HCT116 (cell line): ENCODE measurements at regions not wholly inside any gene's neighbourhood (a gene's known extent, or its start where the extent isn't known, plus 50 kb on each side); places are given as distances from the start of the nearest gene placed in this dataset.

Experiments used
- ATAC-seq: fragments of 200-7000 bp; cut with Tn5 transposase; 2 replicates; pipeline ENCODE4 v1.9.1; 2020; ENCODE audit warnings: mild to moderate bottlenecking, moderate library complexity
- BruUV-seq: library from RNA; stranded (reverse); fragments of 400-500 nt; replicated peaks from 2 replicates; lab custom pipeline; 2021; lab: Mats Ljungman, UMichigan
- CTCF ChIA-PET: fragments of 300-600 bp; sonication (Branson Sonifier 250); formaldehyde crosslinking; loops from one replicate; lab custom pipeline; 2021; ENCODE audit warnings: antibody characterized with exemption; lab: Charles Lee
- POLR2A ChIA-PET: fragments of 300-600, 350-600 bp; sonication (Branson Sonifier 250); formaldehyde crosslinking; loops from one replicate; lab custom pipeline; 2021; ENCODE audit warnings: antibody characterized with exemption; lab: Charles Lee
- RAD21 ChIA-PET, 2 experiments: fragments of 300-600 bp; sonication (Branson Sonifier 250); formaldehyde crosslinking; loops; one replicate each; lab custom pipeline; 2023; ENCODE audit warnings: low total read pairs in 2 of 2; ENCODE audit not compliant: uncharacterized antibody in 2 of 2, unreplicated experiment in 2 of 2, low non-redundant PET in 1 of 2; lab: Charles Lee
- DNase-seq: peaks from one replicate; pipeline ENCODE4 v3.0.0-alpha.2; 2010; ENCODE audit warnings: low read depth, low spot score
- H2AFZ ChIP-seq: fragments of 200-600 bp; shearing (Covaris generic), sonication (generic); 2 replicates; pipeline ENCODE4 v1.6.1; 2017; ENCODE audit warnings: low read depth, mixed run types, mixed read lengths, antibody characterized with exemption, low read length; ENCODE audit not compliant: poor library complexity, severe bottlenecking
- H3K27ac ChIP-seq: 2 replicates; pipeline ENCODE4 v1.5.1; 2012; ENCODE audit warnings: low read depth, low read length
- H3K27me3 ChIP-seq: fragments of 200-600 bp; sonication (generic); 2 replicates; pipeline ENCODE4 v1.6.1; 2016; ENCODE audit warnings: mixed run types, low read length, mixed read lengths; ENCODE audit not compliant: insufficient read depth
- H3K36me3 ChIP-seq, 2 experiments: fragments of 200-500 bp in 1 of 2; fragments of 200-600 bp in 1 of 2; sonication (Bioruptor generic) in 1 of 2; sonication (generic) in 1 of 2; 2 replicates each; pipeline versions ENCODE4 v1.5.1 to v1.6.1; 2014 to 2016; ENCODE audit warnings: low read length in 2 of 2, inconsistent platforms in 1 of 2, mixed read lengths in 1 of 2, mixed run types in 1 of 2; ENCODE audit not compliant: insufficient read depth in 2 of 2, control insufficient read depth in 1 of 2
- H3K4me1 ChIP-seq, 2 experiments: fragments of 200-600 bp in 1 of 2; sonication (generic) in 1 of 2; 2 replicates each; pipeline versions ENCODE4 v1.5.1 to v1.6.1; 2012 to 2017; ENCODE audit warnings: low read length in 2 of 2, inconsistent platforms in 1 of 2, mild to moderate bottlenecking in 1 of 2, mixed read lengths in 1 of 2, mixed run types in 1 of 2, moderate library complexity in 1 of 2; ENCODE audit not compliant: insufficient read depth in 2 of 2, control insufficient read depth in 1 of 2
- H3K4me2 ChIP-seq: fragments of 200-600 bp; sonication (generic); 2 replicates; pipeline ENCODE4 v1.6.1; 2017; ENCODE audit warnings: mixed run types, low read length, mixed read lengths
- H3K4me3 ChIP-seq, 2 experiments: fragments of 200-600 bp in 1 of 2; sonication (generic) in 1 of 2; replicated peaks in 1 of 2; 2 replicates each; pipeline ENCODE4 v1.5.1; 2011 to 2016; ENCODE audit warnings: low read length in 2 of 2, control low read depth in 1 of 2, low read depth in 1 of 2, mild to moderate bottlenecking in 1 of 2, mixed read lengths in 1 of 2, mixed run types in 1 of 2
- H3K79me2 ChIP-seq: fragments of 200-600 bp; sonication (generic); 2 replicates; pipeline ENCODE4 v1.6.1; 2017; ENCODE audit warnings: mild to moderate bottlenecking, mixed run types, low read length, moderate library complexity, mixed read lengths; ENCODE audit not compliant: insufficient read depth
- H3K9ac ChIP-seq: fragments of 200-600 bp; sonication (generic); 2 replicates; pipeline ENCODE4 v1.6.1; 2016; ENCODE audit warnings: low read length, mixed read lengths
- H3K9me2 ChIP-seq: fragments of 200-600 bp; sonication (generic), shearing (Covaris generic); 2 replicates; pipeline ENCODE4 v1.6.1; 2017; ENCODE audit warnings: mixed run types, mild to moderate bottlenecking, moderate library complexity; ENCODE audit not compliant: insufficient read depth
- H3K9me3 ChIP-seq, 2 experiments: fragments of 200-500 bp in 1 of 2; fragments of 200-600 bp in 1 of 2; sonication (Bioruptor generic) in 1 of 2; sonication (generic) in 1 of 2; 2 replicates each; pipeline ENCODE4 v1.6.1; 2014 to 2017; ENCODE audit warnings: low read length in 2 of 2, mixed read lengths in 2 of 2, inconsistent platforms in 1 of 2, low read depth in 1 of 2, mild to moderate bottlenecking in 1 of 2, mixed run types in 1 of 2, moderate library complexity in 1 of 2; ENCODE audit not compliant: control insufficient read depth in 1 of 2, insufficient read depth in 1 of 2
- H4K20me1 ChIP-seq: fragments of 200-600 bp; sonication (generic), shearing (Covaris generic); 2 replicates; pipeline ENCODE4 v1.6.1; 2017; ENCODE audit warnings: mixed run types, mild to moderate bottlenecking, moderate library complexity; ENCODE audit not compliant: insufficient read depth
- ATF3 ChIP-seq: IDR thresholded peaks from 2 replicates; pipeline ENCODE4 v1.6.1; 2012
- ELF1 ChIP-seq: IDR thresholded peaks from 2 replicates; pipeline ENCODE4 v1.6.1; 2012; ENCODE audit warnings: low read depth, borderline replicate concordance
- EZH2 ChIP-seq: fragments of 200-600 bp; sonication (generic); IDR thresholded peaks from 2 replicates; pipeline ENCODE4 v1.6.1; 2017; ENCODE audit warnings: antibody characterized with exemption, mixed run types
- EZH2phosphoT487 ChIP-seq: fragments of 200-600 bp; IDR thresholded peaks from 2 replicates; pipeline ENCODE4 v1.6.1; 2018; ENCODE audit warnings: antibody characterized with exemption, borderline replicate concordance
- FOSL1 ChIP-seq: IDR thresholded peaks from 2 replicates; pipeline ENCODE4 v1.6.1; 2012; ENCODE audit warnings: low read depth
- POLR2A ChIP-seq: IDR thresholded peaks from 2 replicates; pipeline ENCODE4 v1.7.0; 2011; ENCODE audit warnings: borderline replicate concordance; ENCODE audit not compliant: insufficient read depth, insufficient read length; ENCODE audit errors: extremely low read depth
- POLR2AphosphoS5 ChIP-seq: IDR thresholded peaks from 2 replicates; pipeline ENCODE4 v1.6.1; 2011; ENCODE audit warnings: mild to moderate bottlenecking, low read depth, low read length, moderate library complexity
- REST ChIP-seq: IDR thresholded peaks from 2 replicates; pipeline ENCODE4 v1.6.1; 2012; ENCODE audit warnings: low read depth
- SIN3A ChIP-seq: IDR thresholded peaks from 2 replicates; pipeline ENCODE4 v1.6.1; 2012; ENCODE audit warnings: low read depth
- SP1 ChIP-seq: IDR thresholded peaks from 2 replicates; pipeline ENCODE4 v1.6.1; 2012; ENCODE audit warnings: low read depth
- SRF ChIP-seq: IDR thresholded peaks from 2 replicates; pipeline ENCODE4 v1.6.1; 2012; ENCODE audit warnings: low read depth
- YY1 ChIP-seq: IDR thresholded peaks from 2 replicates; pipeline ENCODE4 v1.6.1; 2011; ENCODE audit warnings: low read length, low read depth, moderate library complexity, mild to moderate bottlenecking; ENCODE audit not compliant: insufficient replicate concordance; ENCODE audit errors: extremely low read depth
- ZBTB33 ChIP-seq: IDR thresholded peaks from 2 replicates; pipeline ENCODE4 v1.6.1; 2011; ENCODE audit warnings: mild to moderate bottlenecking, low read length, moderate library complexity; ENCODE audit not compliant: insufficient replicate concordance; ENCODE audit errors: extremely low read depth
- ZFX ChIP-seq: fragments of 450-650 bp; IDR thresholded peaks from 2 replicates; pipeline ENCODE4 v1.6.1; 2017
- ZNF274 ChIP-seq: fragments of 200-500 bp; sonication (Bioruptor generic); IDR thresholded peaks from 2 replicates; pipeline ENCODE4 v1.6.1; 2014; ENCODE audit warnings: mild to moderate bottlenecking, low read depth, low read length, inconsistent platforms
- intact Hi-C: fragments of 100-400 bp; cut with micrococcal nuclease; formaldehyde crosslinking; loops from 2 replicates; pipeline ENCODE4 v1.10.0; 2022

GRCh38 chr1:168863772-168864171, 134.8 kb upstream of the DPT start:
- no peaks in the 10 kb centered on the region for H4K20me1 ChIP-seq
- H3K4me3 ChIP-seq = no peak overlapping the region
- H3K27me3 ChIP-seq = no peaks in the 10 kb centered on the region
- ATAC-seq = no peak
- no peak overlapping the region for H3K9ac ChIP-seq
- no peak overlapping the region for H3K27ac ChIP-seq
- RAD21 ChIA-PET = no interaction called here
- POLR2A ChIA-PET = no interaction called here
- no peaks in the 10 kb centered on the region for H3K4me1 ChIP-seq
- H3K36me3 ChIP-seq = no peaks in the 10 kb centered on the region
- no peaks in the 10 kb centered on the region for H3K9me2 ChIP-seq
- TF ChIP-seq ZFX (no peak), ATF3 (no peak), YY1 (no peak), SIN3A (no peak), SP1 (no peak)
- no peak overlapping the region for H3K4me2 ChIP-seq
- intact Hi-C loops = no loop called here
- H2AFZ ChIP-seq = no peak overlapping the region
- CTCF ChIA-PET = no interaction called here
- no peak for DNase-seq
- H3K79me2 ChIP-seq = no peaks in the 10 kb centered on the region
- no peaks in the 10 kb centered on the region for H3K9me3 ChIP-seq
- BruUV-seq = no TSS peak

- H3K9me3 ChIP-seq = no peaks in the 10 kb centered on the region
- H3K36me3 ChIP-seq = no peaks in the 10 kb centered on the region
- no peak overlapping the region for H3K4me2 ChIP-seq
- no peak overlapping the region for H2AFZ ChIP-seq
- H4K20me1 ChIP-seq = no peaks in the 10 kb centered on the region
- no peak overlapping the region for H3K9ac ChIP-seq
- no peak for TF ChIP-seq POLR2A
- TF ChIP-seq EZH2phosphoT487 = no peak
- TF ChIP-seq FOSL1 = no peak
- no peak for TF ChIP-seq POLR2AphosphoS5
- TF ChIP-seq ELF1 = no peak
- TF ChIP-seq SIN3A = no peak
- no peak for TF ChIP-seq ZNF274
- no peak for TF ChIP-seq SRF
- no peak for TF ChIP-seq ZFX
- TF ChIP-seq SP1 = no peak
- no peak for TF ChIP-seq REST
- TF ChIP-seq YY1 = no peak
- no peak for TF ChIP-seq EZH2
- no peak for TF ChIP-seq ZBTB33
- no peaks in the 10 kb centered on the region for H3K79me2 ChIP-seq
- POLR2A ChIA-PET = no interaction called here
- no peaks in the 10 kb centered on the region for H3K4me1 ChIP-seq
- CTCF ChIA-PET = no interaction called here
- intact Hi-C loops = no loop called here
- RAD21 ChIA-PET = no interaction called here
- ATAC-seq (no peak), DNase-seq (no peak)
- no TSS peak for BruUV-seq
- H3K4me3 ChIP-seq = no peak overlapping the region
- H3K9me2 ChIP-seq = no peaks in the 10 kb centered on the region
- no peak overlapping the region for H3K27ac ChIP-seq
- H3K27me3 ChIP-seq = no peaks in the 10 kb centered on the region
Measured at GRCh38 chr1:168864266-168864665, 135.3 kb upstream of the DPT start.
